Fibroblast of lung (primary cell): ENCODE measurements at regions not wholly inside any gene's neighbourhood (a gene's known extent, or its start where the extent isn't known, plus 50 kb on each side); places are given as distances from the start of the nearest gene placed in this dataset.

Experiments
- DNase-seq, 2 donors: peaks; one replicate each; pipeline versions ENCODE4 v3.0.0 to v3.0.0-alpha.2; 2010; ENCODE audit warnings: low read depth in 2 of 2
- H2AFZ ChIP-seq: 2 replicates; pipeline ENCODE4 v1.5.1; 2012; ENCODE audit warnings: low read length, control low read depth, inconsistent platforms
- H3K27ac ChIP-seq: 2 replicates; pipeline ENCODE4 v1.5.1; 2011; ENCODE audit warnings: low read length, control low read depth; ENCODE audit not compliant: insufficient read depth
- H3K27me3 ChIP-seq: 2 replicates; pipeline ENCODE4 v1.5.1; 2011; ENCODE audit warnings: mild to moderate bottlenecking, low read length; ENCODE audit not compliant: control insufficient read depth, insufficient read depth
- H3K36me3 ChIP-seq: 2 replicates; pipeline ENCODE4 v1.5.1; 2011; ENCODE audit warnings: low read length; ENCODE audit not compliant: control insufficient read depth, insufficient read depth
- H3K4me1 ChIP-seq: 2 replicates; pipeline ENCODE4 v1.5.1; 2011; ENCODE audit warnings: low read length; ENCODE audit not compliant: control insufficient read depth, insufficient read depth; ENCODE audit errors: extremely low read depth
- H3K4me2 ChIP-seq: 2 replicates; pipeline ENCODE4 v1.5.1; 2011; ENCODE audit warnings: low read length, control low read depth; ENCODE audit not compliant: insufficient read depth; ENCODE audit errors: extremely low read depth
- H3K4me3 ChIP-seq, 4 experiments: fragments of 200-600 bp in 1 of 4; sonication (generic) in 1 of 4; replicated peaks in 1 of 4; 2 replicates each; pipeline ENCODE4 v1.5.1; 2011 to 2016; ENCODE audit warnings: low read length in 4 of 4, low read depth in 3 of 4, mild to moderate bottlenecking in 3 of 4, control low read depth in 2 of 4, inconsistent platforms in 1 of 4, mixed read lengths in 1 of 4; ENCODE audit not compliant: insufficient read depth in 1 of 4; ENCODE audit errors: control extremely low read depth in 1 of 4
- H3K79me2 ChIP-seq: 2 replicates; pipeline ENCODE4 v1.5.1; 2012; ENCODE audit warnings: mild to moderate bottlenecking, low read length, inconsistent platforms; ENCODE audit not compliant: control insufficient read depth, insufficient read depth
- H3K9ac ChIP-seq: 2 replicates; pipeline ENCODE4 v1.5.1; 2011; ENCODE audit warnings: mild to moderate bottlenecking, low read length, control low read depth; ENCODE audit not compliant: insufficient read depth
- H3K9me3 ChIP-seq: 2 replicates; pipeline ENCODE4 v1.5.1; 2012; ENCODE audit warnings: low read depth, low read length; ENCODE audit not compliant: control insufficient read depth, insufficient read depth
- H4K20me1 ChIP-seq: 2 replicates; pipeline ENCODE4 v1.5.1; 2011; ENCODE audit warnings: low read length; ENCODE audit not compliant: control insufficient read depth, insufficient read depth; ENCODE audit errors: extremely low read depth
- EZH2 ChIP-seq: IDR thresholded peaks from 2 replicates; pipeline ENCODE4 v1.5.1; 2012; ENCODE audit warnings: low read length, control low read depth, mild to moderate bottlenecking; ENCODE audit errors: missing control alignments
- TF ChIP-seq, protein P1 (sequence below), 2 donors: IDR thresholded peaks in 1 of 2; conservative IDR thresholded peaks in 1 of 2; 1 replicate in 1 of 2; 2 replicates in 1 of 2; pipeline ENCODE4 v1.5.1; 2011 to 2012; ENCODE audit warnings: low read length in 2 of 2, control low read depth in 1 of 2, inconsistent platforms in 1 of 2, low read depth in 1 of 2, mild to moderate bottlenecking in 1 of 2

- no peak overlapping the region for H3K4me2 ChIP-seq
- no peak overlapping the region for H2AFZ ChIP-seq
- no peaks in the 10 kb centered on the region for H3K79me2 ChIP-seq
- H3K36me3 ChIP-seq: no peaks in the 10 kb centered on the region
- peak in 1 of 2 donors; percentile 76 for DNase-seq
- TF ChIP-seq EZH2: no peak
- TF ChIP-seq, protein P1, sequence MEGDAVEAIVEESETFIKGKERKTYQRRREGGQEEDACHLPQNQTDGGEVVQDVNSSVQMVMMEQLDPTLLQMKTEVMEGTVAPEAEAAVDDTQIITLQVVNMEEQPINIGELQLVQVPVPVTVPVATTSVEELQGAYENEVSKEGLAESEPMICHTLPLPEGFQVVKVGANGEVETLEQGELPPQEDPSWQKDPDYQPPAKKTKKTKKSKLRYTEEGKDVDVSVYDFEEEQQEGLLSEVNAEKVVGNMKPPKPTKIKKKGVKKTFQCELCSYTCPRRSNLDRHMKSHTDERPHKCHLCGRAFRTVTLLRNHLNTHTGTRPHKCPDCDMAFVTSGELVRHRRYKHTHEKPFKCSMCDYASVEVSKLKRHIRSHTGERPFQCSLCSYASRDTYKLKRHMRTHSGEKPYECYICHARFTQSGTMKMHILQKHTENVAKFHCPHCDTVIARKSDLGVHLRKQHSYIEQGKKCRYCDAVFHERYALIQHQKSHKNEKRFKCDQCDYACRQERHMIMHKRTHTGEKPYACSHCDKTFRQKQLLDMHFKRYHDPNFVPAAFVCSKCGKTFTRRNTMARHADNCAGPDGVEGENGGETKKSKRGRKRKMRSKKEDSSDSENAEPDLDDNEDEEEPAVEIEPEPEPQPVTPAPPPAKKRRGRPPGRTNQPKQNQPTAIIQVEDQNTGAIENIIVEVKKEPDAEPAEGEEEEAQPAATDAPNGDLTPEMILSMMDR (conservative IDR thresholded peaks at IDR 0.05 in 1 of 2, IDR thresholded peaks at IDR 0.05 in 1 of 2; ENCODE audit: low read depth in 1 of 2, low read length in 2 of 2): no peak
- no peak overlapping the region for H3K4me3 ChIP-seq
- H3K9me3 ChIP-seq: no peaks in the 10 kb centered on the region
- no peaks in the 10 kb centered on the region for H4K20me1 ChIP-seq
- H3K9ac ChIP-seq: no peak overlapping the region
- no peaks in the 10 kb centered on the region for H3K4me1 ChIP-seq
- H3K27me3 ChIP-seq: no peaks in the 10 kb centered on the region
- no peak overlapping the region for H3K27ac ChIP-seq
Measured at GRCh38 chr7:8931906-8932646, 498.7 kb downstream of the NXPH1 start.

DNA sequence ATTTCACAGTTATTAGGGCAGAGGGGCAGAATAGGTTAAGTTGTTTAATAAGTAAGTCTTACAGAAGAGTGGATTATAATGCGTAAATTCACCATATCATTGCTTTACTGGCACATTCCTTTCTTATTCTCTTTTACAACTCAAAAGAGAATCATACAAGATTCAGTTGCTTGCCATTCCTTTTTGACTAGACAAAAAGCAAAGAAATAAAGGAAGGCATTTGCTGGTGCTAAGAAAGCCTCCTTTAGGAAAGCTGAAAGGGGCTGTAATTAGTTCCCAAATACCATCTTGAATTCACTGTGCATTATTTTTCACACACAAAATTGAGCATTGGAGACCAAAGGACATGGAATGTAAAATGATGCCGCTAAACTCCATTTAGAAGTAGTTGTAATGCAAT lies 499.3 kb downstream of the NXPH1 start:
- H3K36me3 ChIP-seq: no peaks in the 10 kb centered on the region
- H3K9ac ChIP-seq: no peak overlapping the region
- H3K4me3 ChIP-seq: no peak overlapping the region
- TF ChIP-seq EZH2: no peak
- TF ChIP-seq, protein P1 (conservative IDR thresholded peaks at IDR 0.05 in 1 of 2, IDR thresholded peaks at IDR 0.05 in 1 of 2; ENCODE audit: low read depth in 1 of 2, low read length in 2 of 2): no peak
- H2AFZ ChIP-seq: no peak overlapping the region
- H3K9me3 ChIP-seq: no peaks in the 10 kb centered on the region
- H3K27me3 ChIP-seq: no peaks in the 10 kb centered on the region
- no peaks in the 10 kb centered on the region for H3K79me2 ChIP-seq
- DNase-seq: no peak
- H3K4me1 ChIP-seq: no peaks in the 10 kb centered on the region
- no peak overlapping the region for H3K4me2 ChIP-seq
- no peaks in the 10 kb centered on the region for H4K20me1 ChIP-seq
- H3K27ac ChIP-seq: no peak overlapping the region

- Histone ChIP-seq H3K79me2 (no peaks in the 10 kb centered on the region), H3K9me3 (no peaks in the 10 kb centered on the region), H3K27ac (no peak overlapping the region), H2AFZ (no peak overlapping the region), H3K36me3 (no peaks in the 10 kb centered on the region), H3K27me3 (no peaks in the 10 kb centered on the region), H3K4me3 (no peak overlapping the region), H3K4me2 (no peak overlapping the region), H4K20me1 (no peaks in the 10 kb centered on the region), H3K4me1 (no peaks in the 10 kb centered on the region), H3K9ac (no peak overlapping the region)
- DNase-seq: no peak
- TF ChIP-seq EZH2: no peak
- TF ChIP-seq, protein P1 (conservative IDR thresholded peaks at IDR 0.05 in 1 of 2, IDR thresholded peaks at IDR 0.05 in 1 of 2; ENCODE audit: low read depth in 1 of 2, low read length in 2 of 2): no peak
Measured at GRCh38 chr7:8937204-8937603, 503.8 kb downstream of the NXPH1 start.
